Body of pancreas (tissue), 4 donors: ENCODE measurements at regions not wholly inside any gene's neighbourhood (a gene's known extent, or its start where the extent isn't known, plus 50 kb on each side); places are given as distances from the start of the nearest gene placed in this dataset.

Experiments
- ATAC-seq: fragments of 150-250 bp; one replicate; pipeline ENCODE4 v1.9.1; 2016
- DNase-seq, 4 donors: peaks; one replicate each; pipeline ENCODE4 v3.0.0-alpha.2; 2019
- H3K27ac ChIP-seq, 4 donors: fragments of 200-600 bp; sonication (generic); 1 replicate in 3 of 4; 2 replicates in 1 of 4; pipeline versions ENCODE4 v1.5.1 to v1.6.1; 2016 to 2019; ENCODE audit warnings: mild to moderate bottlenecking in 1 of 4, mixed read lengths in 1 of 4, moderate library complexity in 1 of 4
- H3K27me3 ChIP-seq, 2 donors: fragments of 200-600 bp; sonication (generic); one replicate each; pipeline ENCODE4 v1.6.0; 2016; ENCODE audit warnings: mild to moderate bottlenecking in 1 of 2
- H3K36me3 ChIP-seq, 2 donors: fragments of 200-600 bp; sonication (generic); replicated peaks in 1 of 2; 2 replicates each; pipeline ENCODE4 v1.5.1; 2016; ENCODE audit warnings: low read depth in 2 of 2; ENCODE audit not compliant: insufficient read depth in 1 of 2
- H3K4me1 ChIP-seq: fragments of 200-600 bp; sonication (generic); one replicate; pipeline ENCODE4 v1.6.0; 2016
- H3K4me3 ChIP-seq, 2 donors: fragments of 200-600 bp; sonication (generic); 1 replicate in 1 of 2; 2 replicates in 1 of 2; pipeline ENCODE4 v1.5.1; 2016 to 2019
- H3K9me3 ChIP-seq, 3 donors: fragments of 200-600 bp; sonication (generic); 1 replicate in 2 of 3; 2 replicates in 1 of 3; pipeline ENCODE4 v1.5.1; 2016
- POLR2A ChIP-seq, 3 donors: fragments of 450-650 bp; IDR thresholded peaks; one replicate each; pipeline ENCODE4 v1.6.1; 2016; ENCODE audit warnings: antibody characterized with exemption in 3 of 3, mild to moderate bottlenecking in 2 of 3
- WGBS, 2 donors: methylation state at CpG; one replicate each; pipeline ENCODE4 v1.1.5; 2017; 5-methylcytosine and 5-hydroxymethylcytosine counted together
- intact Hi-C: fragments of 100-400 bp; cut with DNase I; formaldehyde crosslinking; loops from one replicate; pipeline ENCODE4 v1.15.1; 2023
- TF ChIP-seq, protein P1 (sequence below), 7 experiments: fragments of 450-650 bp in 4 of 7; fragments of 200-600 bp in 3 of 7; sonication (generic) in 3 of 7; IDR thresholded peaks; one replicate each; pipeline ENCODE4 v1.5.1; 2016 to 2019; ENCODE audit warnings: antibody characterized with exemption in 7 of 7

GRCh38 chr1:218674280-218674773 is 329.2 kb downstream of the TGFB2 start:
- ATAC-seq (peak; percentile 62), DNase-seq (peak in 3 of 4 donors; percentile 6 to 20 (median 7))
- H3K27me3 ChIP-seq, result no peaks in the 10 kb centered on the region
- no peaks in the 10 kb centered on the region for H3K4me1 ChIP-seq
- no peak overlapping the region for H3K27ac ChIP-seq
- WGBS, 2 donors, result 30 to 35% methylated on average over 9 of the region's 9 CpGs
- H3K9me3 ChIP-seq, result no peaks in the 10 kb centered on the region
- TF ChIP-seq POLR2A (IDR thresholded peaks at IDR 0.05), result no peak
- TF ChIP-seq, protein P1, sequence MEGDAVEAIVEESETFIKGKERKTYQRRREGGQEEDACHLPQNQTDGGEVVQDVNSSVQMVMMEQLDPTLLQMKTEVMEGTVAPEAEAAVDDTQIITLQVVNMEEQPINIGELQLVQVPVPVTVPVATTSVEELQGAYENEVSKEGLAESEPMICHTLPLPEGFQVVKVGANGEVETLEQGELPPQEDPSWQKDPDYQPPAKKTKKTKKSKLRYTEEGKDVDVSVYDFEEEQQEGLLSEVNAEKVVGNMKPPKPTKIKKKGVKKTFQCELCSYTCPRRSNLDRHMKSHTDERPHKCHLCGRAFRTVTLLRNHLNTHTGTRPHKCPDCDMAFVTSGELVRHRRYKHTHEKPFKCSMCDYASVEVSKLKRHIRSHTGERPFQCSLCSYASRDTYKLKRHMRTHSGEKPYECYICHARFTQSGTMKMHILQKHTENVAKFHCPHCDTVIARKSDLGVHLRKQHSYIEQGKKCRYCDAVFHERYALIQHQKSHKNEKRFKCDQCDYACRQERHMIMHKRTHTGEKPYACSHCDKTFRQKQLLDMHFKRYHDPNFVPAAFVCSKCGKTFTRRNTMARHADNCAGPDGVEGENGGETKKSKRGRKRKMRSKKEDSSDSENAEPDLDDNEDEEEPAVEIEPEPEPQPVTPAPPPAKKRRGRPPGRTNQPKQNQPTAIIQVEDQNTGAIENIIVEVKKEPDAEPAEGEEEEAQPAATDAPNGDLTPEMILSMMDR (IDR thresholded peaks at IDR 0.05), result peak in 1 of 7 experiments; percentile 13
- intact Hi-C loops, result no loop called here
- H3K4me3 ChIP-seq, result no peak overlapping the region
- H3K36me3 ChIP-seq, result no peaks in the 10 kb centered on the region

DNA sequence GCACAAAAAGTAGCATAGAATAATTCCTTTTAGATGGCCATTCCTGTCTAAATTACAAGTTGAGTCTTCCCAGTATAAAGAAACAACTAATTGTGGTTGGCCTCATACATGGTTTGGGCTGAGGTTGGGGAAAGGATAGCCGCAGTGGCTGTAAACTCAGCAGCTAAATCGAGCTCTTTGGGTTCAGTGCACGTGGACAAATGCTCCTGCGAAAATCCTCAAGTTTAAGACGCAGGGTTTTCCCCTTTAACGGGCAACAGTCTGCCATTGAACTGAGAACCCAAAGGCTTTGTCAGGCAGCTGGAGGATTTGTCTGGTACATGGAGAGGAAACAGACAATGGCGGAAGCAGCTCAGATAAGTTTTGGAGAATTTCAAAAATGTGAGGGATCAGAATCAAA is 331.9 kb downstream of the TGFB2 start:
- H3K4me3 ChIP-seq, result no peak overlapping the region
- H3K27ac ChIP-seq, result no peak overlapping the region
- H3K27me3 ChIP-seq, result no peaks in the 10 kb centered on the region
- intact Hi-C loops, result no loop called here
- ATAC-seq, result no peak
- no peaks in the 10 kb centered on the region for H3K36me3 ChIP-seq
- TF ChIP-seq POLR2A (IDR thresholded peaks at IDR 0.05), result no peak
- TF ChIP-seq, protein P1 (IDR thresholded peaks at IDR 0.05), result no peak
- no peaks in the 10 kb centered on the region for H3K9me3 ChIP-seq
- DNase-seq, result no peak
- no peaks in the 10 kb centered on the region for H3K4me1 ChIP-seq
- 70 to 72% methylated on average over 7 of the region's 7 CpGs for WGBS, 2 donors

DNA sequence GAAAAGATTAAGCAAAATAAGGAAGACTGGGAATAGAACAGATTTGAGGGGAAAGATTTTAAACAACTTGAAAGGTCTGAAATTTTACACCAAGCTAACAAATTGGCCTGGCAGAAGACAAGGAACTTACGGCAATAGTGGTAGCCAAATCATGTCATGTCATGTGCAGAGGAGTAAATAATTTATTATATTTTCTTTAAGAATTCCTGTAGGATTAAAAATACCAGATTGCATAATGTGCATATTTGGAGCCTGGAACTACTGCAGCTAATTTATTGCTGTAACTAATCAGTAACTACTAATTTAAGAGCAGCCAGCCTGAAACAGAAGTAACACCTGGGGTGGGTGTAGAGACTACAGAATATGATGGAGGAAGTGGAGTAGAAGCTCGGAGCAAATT is 334.3 kb downstream of the TGFB2 start:
- no peak for DNase-seq
- Histone ChIP-seq H3K4me1 (no peaks in the 10 kb centered on the region), H3K4me3 (no peak overlapping the region), H3K27ac (no peak overlapping the region), H3K27me3 (no peaks in the 10 kb centered on the region), H3K36me3 (no peaks in the 10 kb centered on the region), H3K9me3 (no peaks in the 10 kb centered on the region)
- TF ChIP-seq, protein P1 (IDR thresholded peaks at IDR 0.05), result no peak
- no peak for TF ChIP-seq POLR2A (IDR thresholded peaks at IDR 0.05)
- ATAC-seq, result no peak
- WGBS, 2 donors, result 73 to 76% methylated on average over 2 of the region's 2 CpGs
- intact Hi-C loops, result no loop called here

- H3K27ac ChIP-seq, result no peak overlapping the region
- 83 to 87% methylated on average over 4 of the region's 4 CpGs for WGBS, 2 donors
These were observed 335.0 kb downstream of the TGFB2 start for GRCh38 chr1:218679988-218680748.

More at GRCh38 chr1:218679988-218680748, 335.0 kb downstream of the TGFB2 start:
- H3K4me1 ChIP-seq, result no peaks in the 10 kb centered on the region
- DNase-seq, result no peak
- TF ChIP-seq, protein P1 (IDR thresholded peaks at IDR 0.05), result no peak
- no peak for TF ChIP-seq POLR2A (IDR thresholded peaks at IDR 0.05)
- ATAC-seq, result no peak
- intact Hi-C loops, result no loop called here
- no peaks in the 10 kb centered on the region for H3K36me3 ChIP-seq
- no peak overlapping the region for H3K4me3 ChIP-seq
- no peaks in the 10 kb centered on the region for H3K27me3 ChIP-seq
- H3K9me3 ChIP-seq, result no peaks in the 10 kb centered on the region
